ENCODE measurements at regions not wholly inside any gene's neighbourhood (a gene's known extent, or its start where the extent isn't known, plus 50 kb on each side); places are given as distances from the start of the nearest gene placed in this dataset.

- Histone ChIP-seq H3K36me3 (ENCODE audit: control insufficient read depth, insufficient read depth, low read length) (no peaks in the 10 kb centered on the region), H3K4me3 (replicated peaks; ENCODE audit: low read depth, low read length) (no peak overlapping the region), H3K27me3 (replicated peaks; ENCODE audit: control insufficient read depth, insufficient read depth, low read length) (no peaks in the 10 kb centered on the region)
- TF ChIP-seq CTCF (IDR thresholded peaks at IDR 0.05; ENCODE audit: insufficient read depth, low read length, poor library complexity, severe bottlenecking) = no peak
- no peak for DNase-seq (ENCODE audit: extremely low read depth, insufficient read length)
These were observed 612.5 kb upstream of the TMEM132C start for GRCh38 chr12:127654383-127654985.

- H3K27me3 ChIP-seq (replicated peaks; ENCODE audit: control insufficient read depth, insufficient read depth, low read length) = no peaks in the 10 kb centered on the region
- no peak for TF ChIP-seq CTCF (IDR thresholded peaks at IDR 0.05; ENCODE audit: insufficient read depth, low read length, poor library complexity, severe bottlenecking)
- no peaks in the 10 kb centered on the region for H3K36me3 ChIP-seq (ENCODE audit: control insufficient read depth, insufficient read depth, low read length)
- no peak overlapping the region for H3K4me3 ChIP-seq (replicated peaks; ENCODE audit: low read depth, low read length)
- no peak for DNase-seq (ENCODE audit: extremely low read depth, insufficient read length)
These were observed 611.3 kb upstream of the TMEM132C start for GRCh38 chr12:127655691-127656090.

- TF ChIP-seq CTCF (IDR thresholded peaks at IDR 0.05; ENCODE audit: insufficient read depth, low read length, poor library complexity, severe bottlenecking) = no peak
- no peak overlapping the region for H3K4me3 ChIP-seq (replicated peaks; ENCODE audit: low read depth, low read length)
- H3K36me3 ChIP-seq (ENCODE audit: control insufficient read depth, insufficient read depth, low read length) = no peaks in the 10 kb centered on the region
- no peaks in the 10 kb centered on the region for H3K27me3 ChIP-seq (replicated peaks; ENCODE audit: control insufficient read depth, insufficient read depth, low read length)
- DNase-seq (ENCODE audit: extremely low read depth, insufficient read length) = no peak
These were observed 610.7 kb upstream of the TMEM132C start for GRCh38 chr12:127656266-127656665.

- no peak for TF ChIP-seq CTCF (IDR thresholded peaks at IDR 0.05; ENCODE audit: insufficient read depth, low read length, poor library complexity, severe bottlenecking)
- Histone ChIP-seq H3K27me3 (replicated peaks; ENCODE audit: control insufficient read depth, insufficient read depth, low read length) (no peaks in the 10 kb centered on the region), H3K4me3 (replicated peaks; ENCODE audit: low read depth, low read length) (no peak overlapping the region), H3K36me3 (ENCODE audit: control insufficient read depth, insufficient read depth, low read length) (no peaks in the 10 kb centered on the region)
- DNase-seq (ENCODE audit: extremely low read depth, insufficient read length) = no peak
These were observed 609.9 kb upstream of the TMEM132C start for GRCh38 chr12:127657036-127657435.

- no peak for DNase-seq (ENCODE audit: extremely low read depth, insufficient read length)
- no peak for TF ChIP-seq CTCF (IDR thresholded peaks at IDR 0.05; ENCODE audit: insufficient read depth, low read length, poor library complexity, severe bottlenecking)
- H3K4me3 ChIP-seq (replicated peaks; ENCODE audit: low read depth, low read length) = no peak overlapping the region
- no peaks in the 10 kb centered on the region for H3K27me3 ChIP-seq (replicated peaks; ENCODE audit: control insufficient read depth, insufficient read depth, low read length)
- no peaks in the 10 kb centered on the region for H3K36me3 ChIP-seq (ENCODE audit: control insufficient read depth, insufficient read depth, low read length)
These were observed 606.0 kb upstream of the TMEM132C start for GRCh38 chr12:127660961-127661360.

GRCh38 chr12:127663716-127664115 is 603.3 kb upstream of the TMEM132C start:
- no peak overlapping the region for H3K4me3 ChIP-seq (replicated peaks; ENCODE audit: low read depth, low read length)
- no peak for TF ChIP-seq CTCF (IDR thresholded peaks at IDR 0.05; ENCODE audit: insufficient read depth, low read length, poor library complexity, severe bottlenecking)
- no peak for DNase-seq (ENCODE audit: extremely low read depth, insufficient read length)
- no peaks in the 10 kb centered on the region for H3K36me3 ChIP-seq (ENCODE audit: control insufficient read depth, insufficient read depth, low read length)
- no peaks in the 10 kb centered on the region for H3K27me3 ChIP-seq (replicated peaks; ENCODE audit: control insufficient read depth, insufficient read depth, low read length)

Data from GM06990 (cell line).